ENCODE measurements at regions not wholly inside any gene's neighbourhood (a gene's known extent, or its start where the extent isn't known, plus 50 kb on each side); places are given as distances from the start of the nearest gene placed in this dataset.

DNA sequence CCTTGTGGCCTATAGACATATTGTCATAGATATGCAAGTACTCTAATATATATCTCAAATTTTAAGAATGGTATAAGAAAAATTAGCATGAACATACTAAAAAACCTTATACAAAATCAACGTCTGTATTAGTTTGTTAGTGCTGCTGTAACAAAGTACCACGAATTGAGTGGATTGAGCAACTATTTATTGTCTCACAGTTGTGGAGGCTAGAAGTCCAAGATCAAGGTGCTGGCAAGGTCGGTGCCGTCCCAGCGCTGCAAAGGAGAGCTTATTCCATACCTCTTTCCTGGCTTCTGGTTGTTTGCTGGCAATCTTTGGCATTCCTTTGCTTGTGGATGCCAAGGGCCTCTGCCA, 317.6 kb upstream of the FERMT1 start:
- no peak for DNase-seq (ENCODE audit: low spot score)
- Mint-ChIP-seq H3K36me3 (ENCODE audit: low read depth) (no peaks in the 10 kb centered on the region), H3K4me3 (ENCODE audit: unreplicated experiment) (no peak overlapping the region), H3K27me3 (ENCODE audit: low read depth) (no peaks in the 10 kb centered on the region), H3K27ac (ENCODE audit: unreplicated experiment) (no peak overlapping the region), H3K4me1 (ENCODE audit: low read depth) (peaks cover 11% of the 10 kb centered on the region), H3K9me3 (ENCODE audit: low read depth) (no peaks in the 10 kb centered on the region)
- TF ChIP-seq, protein P1, sequence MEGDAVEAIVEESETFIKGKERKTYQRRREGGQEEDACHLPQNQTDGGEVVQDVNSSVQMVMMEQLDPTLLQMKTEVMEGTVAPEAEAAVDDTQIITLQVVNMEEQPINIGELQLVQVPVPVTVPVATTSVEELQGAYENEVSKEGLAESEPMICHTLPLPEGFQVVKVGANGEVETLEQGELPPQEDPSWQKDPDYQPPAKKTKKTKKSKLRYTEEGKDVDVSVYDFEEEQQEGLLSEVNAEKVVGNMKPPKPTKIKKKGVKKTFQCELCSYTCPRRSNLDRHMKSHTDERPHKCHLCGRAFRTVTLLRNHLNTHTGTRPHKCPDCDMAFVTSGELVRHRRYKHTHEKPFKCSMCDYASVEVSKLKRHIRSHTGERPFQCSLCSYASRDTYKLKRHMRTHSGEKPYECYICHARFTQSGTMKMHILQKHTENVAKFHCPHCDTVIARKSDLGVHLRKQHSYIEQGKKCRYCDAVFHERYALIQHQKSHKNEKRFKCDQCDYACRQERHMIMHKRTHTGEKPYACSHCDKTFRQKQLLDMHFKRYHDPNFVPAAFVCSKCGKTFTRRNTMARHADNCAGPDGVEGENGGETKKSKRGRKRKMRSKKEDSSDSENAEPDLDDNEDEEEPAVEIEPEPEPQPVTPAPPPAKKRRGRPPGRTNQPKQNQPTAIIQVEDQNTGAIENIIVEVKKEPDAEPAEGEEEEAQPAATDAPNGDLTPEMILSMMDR (IDR thresholded peaks at IDR 0.05): no peak

DNA sequence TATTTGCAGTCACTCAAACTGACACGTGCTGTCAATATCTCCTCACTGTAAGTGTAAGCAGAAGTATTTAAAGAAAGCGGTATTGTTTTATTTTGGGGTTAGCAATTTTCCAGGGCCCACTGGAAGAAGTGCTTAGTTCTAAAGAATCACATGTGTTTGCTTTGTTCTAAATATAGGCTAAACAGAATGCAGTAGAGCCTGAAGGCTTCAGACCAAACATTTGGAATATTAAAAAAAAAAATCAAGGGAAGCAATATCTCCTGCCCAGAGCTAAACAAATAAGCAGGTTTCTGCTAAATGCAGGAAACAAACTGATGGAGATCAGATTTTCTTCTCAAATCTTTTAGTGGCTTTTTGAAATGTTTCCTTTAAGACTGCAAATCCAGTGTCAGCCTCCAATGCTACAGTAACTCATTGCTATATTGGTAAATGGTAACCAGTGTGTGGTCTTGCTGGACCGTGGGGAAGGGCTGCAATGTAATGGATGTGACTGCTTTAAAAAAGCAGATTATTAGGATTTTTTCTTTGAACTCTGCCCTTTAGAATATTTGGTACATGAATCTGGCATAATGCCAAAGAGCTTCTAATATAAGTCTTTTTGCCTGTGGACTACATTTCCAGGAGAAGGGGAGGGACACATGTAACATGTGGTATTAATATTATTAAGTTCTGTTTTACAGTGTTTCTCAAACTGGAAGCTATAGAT, 317.1 kb upstream of the FERMT1 start:
- no peaks in the 10 kb centered on the region for H3K27me3 Mint-ChIP-seq (ENCODE audit: low read depth)
- peaks cover 11% of the 10 kb centered on the region for H3K4me1 Mint-ChIP-seq (ENCODE audit: low read depth)
- H3K27ac Mint-ChIP-seq (ENCODE audit: unreplicated experiment): no peak overlapping the region
- H3K36me3 Mint-ChIP-seq (ENCODE audit: low read depth): no peaks in the 10 kb centered on the region
- no peak for DNase-seq (ENCODE audit: low spot score)
- H3K9me3 Mint-ChIP-seq (ENCODE audit: low read depth): no peaks in the 10 kb centered on the region
- no peak overlapping the region for H3K4me3 Mint-ChIP-seq (ENCODE audit: unreplicated experiment)
- TF ChIP-seq, protein P1 (IDR thresholded peaks at IDR 0.05): no peak

DNA sequence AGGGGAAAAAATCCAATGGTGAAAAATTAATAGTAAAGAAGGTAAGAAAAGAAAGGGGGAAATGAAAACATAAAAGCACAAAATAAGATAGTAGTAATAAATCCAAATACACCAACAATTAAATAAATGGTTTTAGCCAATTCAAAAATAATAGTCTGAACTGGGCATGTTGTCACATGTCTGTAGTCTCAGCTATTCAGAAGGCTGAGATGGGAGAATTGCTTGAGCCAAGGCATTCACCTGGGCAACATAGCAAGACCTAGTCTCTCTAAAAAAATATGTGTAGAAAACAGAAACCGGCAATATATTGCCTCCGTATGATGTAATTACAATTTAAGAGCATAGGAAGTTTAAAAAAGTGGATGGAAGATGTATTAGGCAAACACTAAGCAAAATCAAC, 311.3 kb upstream of the FERMT1 start:
- TF ChIP-seq, protein P1 (IDR thresholded peaks at IDR 0.05): no peak
- Mint-ChIP-seq H3K27ac (ENCODE audit: unreplicated experiment) (no peak overlapping the region), H3K9me3 (ENCODE audit: low read depth) (peaks cover 5% of the 10 kb centered on the region), H3K4me1 (ENCODE audit: low read depth) (peaks cover under 1% of the 10 kb centered on the region), H3K27me3 (ENCODE audit: low read depth) (no peaks in the 10 kb centered on the region), H3K4me3 (ENCODE audit: unreplicated experiment) (no peak overlapping the region), H3K36me3 (ENCODE audit: low read depth) (no peaks in the 10 kb centered on the region)
- no peak for DNase-seq (ENCODE audit: low spot score)

DNA sequence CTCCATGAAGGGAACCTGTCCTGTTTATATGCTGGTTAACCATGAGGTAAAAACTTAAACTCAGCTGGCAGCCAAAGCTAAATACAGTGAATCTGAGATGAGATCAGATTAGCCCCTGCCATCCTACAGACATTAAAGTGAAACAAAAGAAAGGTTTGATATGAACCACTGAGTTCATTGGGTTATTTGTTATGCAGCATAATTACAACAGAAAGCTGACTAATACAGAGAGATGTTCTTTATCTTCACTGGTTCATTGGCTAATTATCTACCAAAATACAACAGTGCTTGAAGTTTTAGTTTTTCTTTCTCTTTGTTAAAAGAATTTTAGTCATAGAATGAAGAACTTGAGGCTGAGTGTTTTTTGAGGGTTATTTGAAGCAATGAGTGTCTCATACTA, 307.6 kb upstream of the FERMT1 start:
- Mint-ChIP-seq H3K4me1 (ENCODE audit: low read depth) (no peaks in the 10 kb centered on the region), H3K36me3 (ENCODE audit: low read depth) (no peaks in the 10 kb centered on the region), H3K27me3 (ENCODE audit: low read depth) (no peaks in the 10 kb centered on the region), H3K9me3 (ENCODE audit: low read depth) (peaks cover 5% of the 10 kb centered on the region), H3K4me3 (ENCODE audit: unreplicated experiment) (no peak overlapping the region), H3K27ac (ENCODE audit: unreplicated experiment) (no peak overlapping the region)
- TF ChIP-seq, protein P1 (IDR thresholded peaks at IDR 0.05): no peak
- no peak for DNase-seq (ENCODE audit: low spot score)

DNA sequence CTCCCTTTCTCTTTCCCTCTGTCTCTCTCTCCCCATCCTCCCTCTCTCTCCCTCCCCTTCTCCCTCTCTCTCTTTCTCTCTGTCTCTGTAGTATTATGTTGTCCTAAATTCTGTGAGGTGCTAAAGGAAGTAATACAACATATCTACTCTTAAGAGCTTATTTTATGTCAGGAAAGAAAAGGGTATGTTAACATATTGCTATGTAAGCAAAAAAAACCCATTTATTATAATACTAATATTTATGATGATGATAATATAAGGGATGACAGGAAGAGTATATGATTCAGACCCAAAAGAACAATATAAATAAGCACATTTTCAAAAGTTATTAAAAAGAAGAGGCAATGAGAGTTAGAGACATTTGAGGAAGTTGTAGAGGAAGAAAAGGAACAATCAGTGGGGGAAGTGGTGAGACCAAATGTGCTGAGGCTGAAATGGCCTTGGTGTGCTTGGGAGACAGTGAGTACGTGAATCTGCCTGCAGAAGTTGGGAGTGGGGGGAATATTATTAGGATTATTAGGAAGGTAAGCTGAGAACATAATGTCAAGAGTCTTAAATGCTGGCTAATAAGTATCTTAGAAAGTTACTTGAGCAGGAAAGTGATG, 303.6 kb upstream of the FERMT1 start:
- DNase-seq (ENCODE audit: low spot score): no peak
- Mint-ChIP-seq H3K27ac (ENCODE audit: unreplicated experiment) (no peak overlapping the region), H3K4me3 (ENCODE audit: unreplicated experiment) (no peak overlapping the region), H3K27me3 (ENCODE audit: low read depth) (no peaks in the 10 kb centered on the region), H3K4me1 (ENCODE audit: low read depth) (no peaks in the 10 kb centered on the region), H3K36me3 (ENCODE audit: low read depth) (no peaks in the 10 kb centered on the region), H3K9me3 (ENCODE audit: low read depth) (peaks cover 5% of the 10 kb centered on the region)
- TF ChIP-seq, protein P1 (IDR thresholded peaks at IDR 0.05): no peak
